ENCODE measurements at regions not wholly inside any gene's neighbourhood (a gene's known extent, or its start where the extent isn't known, plus 50 kb on each side); places are given as distances from the start of the nearest gene placed in this dataset.

DNA sequence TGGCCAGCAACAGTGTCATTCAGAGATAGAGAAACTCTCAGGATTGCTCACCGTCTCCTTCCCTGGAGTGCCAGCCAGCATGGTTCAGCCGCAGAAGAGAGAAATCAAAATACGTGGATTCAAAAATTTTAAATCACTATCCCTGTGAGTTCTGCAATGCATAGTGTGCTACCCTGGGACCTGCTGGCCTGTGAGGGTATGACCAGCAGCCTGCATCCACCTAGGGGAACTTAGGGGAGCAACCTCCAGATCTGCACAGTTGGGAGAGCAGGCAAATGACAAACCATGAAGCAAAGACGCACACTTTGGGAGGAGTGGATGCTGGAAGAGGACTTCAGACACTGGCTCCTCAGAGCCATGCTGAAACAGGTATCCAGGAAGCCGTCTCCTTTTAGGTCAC lies 639.3 kb downstream of the TNS3 start:
- no peaks in the 10 kb centered on the region for H3K4me1 Mint-ChIP-seq

DNA sequence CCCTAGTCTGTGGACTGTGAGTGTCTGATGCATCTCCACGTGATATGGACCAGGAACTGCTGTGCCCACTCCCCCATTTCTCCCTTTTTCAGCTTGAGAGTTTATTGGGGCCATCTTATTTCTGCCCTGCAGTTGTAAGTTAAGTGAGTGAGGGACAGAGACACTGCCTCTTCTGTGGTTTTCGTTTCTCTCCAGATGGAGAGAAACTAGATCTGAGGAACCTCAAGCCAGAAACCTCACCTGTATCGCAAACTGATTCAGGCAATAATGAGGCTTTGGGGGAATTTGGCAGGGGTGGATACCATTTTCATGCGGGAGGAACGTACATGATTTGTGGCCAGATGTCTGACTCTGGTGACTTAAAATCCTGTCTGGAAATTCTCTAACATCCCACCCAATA lies 641.7 kb downstream of the TNS3 start:
- H3K36me3 Mint-ChIP-seq, result no peaks in the 10 kb centered on the region
- H3K27ac Mint-ChIP-seq, result no peak overlapping the region
- no peaks in the 10 kb centered on the region for H3K4me1 Mint-ChIP-seq
- ATAC-seq (ENCODE audit: low read depth) (no peak), DNase-seq (ENCODE audit: low spot score in 2 of 2) (no peak)
- no peak overlapping the region for H3K4me3 Mint-ChIP-seq
- peaks cover 4% of the 10 kb centered on the region for H3K9me3 Mint-ChIP-seq
- peaks cover 2% of the 10 kb centered on the region for H3K27me3 Mint-ChIP-seq

More for the DNA sequence above, 639.3 kb downstream of the TNS3 start:
- no peak overlapping the region for H3K27ac Mint-ChIP-seq
- DNase-seq (ENCODE audit: low spot score in 2 of 2), result no peak
- peaks cover 2% of the 10 kb centered on the region for H3K27me3 Mint-ChIP-seq
- no peaks in the 10 kb centered on the region for H3K36me3 Mint-ChIP-seq
- no peak for ATAC-seq (ENCODE audit: low read depth)
- no peak overlapping the region for H3K4me3 Mint-ChIP-seq
- peaks cover 1% of the 10 kb centered on the region for H3K9me3 Mint-ChIP-seq

DNA sequence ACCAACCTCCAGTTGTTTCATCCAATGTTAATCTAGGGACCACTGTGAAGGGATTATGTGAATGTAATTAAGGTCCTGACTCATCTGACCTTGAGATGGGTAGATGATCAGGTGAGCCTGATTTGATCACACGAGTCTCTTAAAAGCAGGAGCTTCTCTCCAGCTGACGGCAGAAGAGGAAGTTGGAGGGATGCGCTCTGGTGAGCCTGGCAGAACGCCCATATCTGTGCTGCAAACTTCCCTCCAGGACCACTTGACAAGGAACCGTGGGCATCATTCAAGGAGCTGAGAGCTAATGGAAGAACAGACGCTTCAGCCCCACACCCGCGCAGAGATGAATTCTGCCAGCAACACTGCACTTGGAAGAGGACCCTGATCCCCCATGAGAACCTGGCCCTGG lies 642.4 kb downstream of the TNS3 start:
- Mint-ChIP-seq H3K27me3 (peaks cover 2% of the 10 kb centered on the region), H3K4me3 (no peak overlapping the region), H3K9me3 (peaks cover 4% of the 10 kb centered on the region), H3K36me3 (no peaks in the 10 kb centered on the region), H3K27ac (no peak overlapping the region), H3K4me1 (no peaks in the 10 kb centered on the region)
- no peak for ATAC-seq (ENCODE audit: low read depth)
- no peak for DNase-seq (ENCODE audit: low spot score in 2 of 2)

DNA sequence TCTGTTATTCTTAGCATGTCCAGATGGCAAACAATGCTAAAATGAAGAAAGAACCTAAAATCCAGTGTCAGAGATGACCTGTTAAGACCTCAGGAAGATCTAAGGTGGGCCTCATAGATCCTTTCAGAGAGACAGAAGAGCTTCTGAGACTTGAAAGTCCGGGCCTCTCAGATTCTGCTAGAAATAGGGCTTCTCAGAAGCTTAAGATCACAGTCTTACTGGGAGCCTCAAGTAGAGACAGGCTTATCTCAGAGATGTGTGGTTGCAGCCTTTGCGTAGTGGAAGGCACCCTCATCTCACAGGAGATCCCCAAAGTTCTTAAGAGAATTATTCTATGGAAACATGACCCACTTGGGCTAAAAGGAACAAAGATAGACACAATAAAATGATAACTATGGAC lies 642.8 kb downstream of the TNS3 start:
- Mint-ChIP-seq H3K27ac (no peak overlapping the region), H3K36me3 (no peaks in the 10 kb centered on the region), H3K27me3 (peaks cover 4% of the 10 kb centered on the region), H3K4me1 (no peaks in the 10 kb centered on the region), H3K9me3 (peaks cover 4% of the 10 kb centered on the region), H3K4me3 (no peak overlapping the region)
- no peak for DNase-seq (ENCODE audit: low spot score in 2 of 2)
- ATAC-seq (ENCODE audit: low read depth), result no peak

DNA sequence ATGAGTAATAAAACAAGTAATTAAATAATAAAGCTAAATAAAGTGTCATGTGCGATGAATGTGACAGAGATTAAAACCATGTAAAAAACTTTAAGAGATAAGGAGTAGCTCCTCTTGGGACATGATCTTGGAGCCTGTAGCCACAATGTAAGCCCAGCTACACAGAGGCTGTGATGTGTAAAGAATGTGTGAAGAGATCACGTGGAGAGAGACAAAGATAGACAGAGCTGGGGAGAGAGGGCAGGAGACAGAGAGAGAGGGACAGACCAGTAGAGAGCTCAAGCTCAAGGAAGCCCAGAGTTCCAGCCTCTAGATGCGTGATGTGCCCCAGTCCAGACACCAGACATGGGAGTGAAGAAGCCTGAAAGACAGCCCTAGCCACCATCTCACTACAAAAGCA lies 644.1 kb downstream of the TNS3 start:
- H3K27me3 Mint-ChIP-seq, result peaks cover 4% of the 10 kb centered on the region
- H3K9me3 Mint-ChIP-seq, result peaks cover 4% of the 10 kb centered on the region
- no peak overlapping the region for H3K27ac Mint-ChIP-seq
- ATAC-seq (ENCODE audit: low read depth) (no peak), DNase-seq (ENCODE audit: low spot score in 2 of 2) (no peak)
- H3K4me3 Mint-ChIP-seq, result no peak overlapping the region
- H3K36me3 Mint-ChIP-seq, result no peaks in the 10 kb centered on the region
- H3K4me1 Mint-ChIP-seq, result no peaks in the 10 kb centered on the region

DNA sequence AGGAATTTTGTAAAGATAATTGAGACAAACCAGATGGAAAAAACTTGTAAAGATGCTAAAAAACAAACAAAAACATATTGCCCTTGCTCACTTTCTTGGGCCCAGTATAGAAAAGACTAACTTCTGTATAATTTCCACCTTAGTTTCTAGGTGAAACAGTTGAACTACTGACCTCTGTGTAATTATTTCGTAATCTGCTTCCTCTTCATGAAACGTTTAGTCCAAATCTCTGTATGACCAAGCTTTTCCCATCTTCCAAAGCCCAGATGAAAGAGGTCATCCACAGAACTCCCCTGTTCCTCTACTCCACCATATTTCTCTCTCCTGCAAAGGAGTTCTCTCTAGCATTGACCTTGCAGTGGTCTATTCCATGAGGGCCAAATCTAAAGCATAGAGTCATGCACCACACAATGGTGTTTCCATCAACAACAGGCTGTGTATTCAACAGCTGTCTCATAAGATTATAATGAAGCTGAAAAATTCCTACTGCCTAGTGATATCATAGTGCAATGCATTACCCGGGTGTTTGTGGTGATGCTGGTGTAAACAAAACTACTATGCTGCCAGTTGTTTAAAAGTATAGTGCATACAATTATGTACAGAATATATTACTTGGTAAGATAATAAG lies 647.6 kb downstream of the TNS3 start:
- H3K9me3 Mint-ChIP-seq, result peaks cover 6% of the 10 kb centered on the region
- no peak for DNase-seq (ENCODE audit: low spot score in 2 of 2)
- no peaks in the 10 kb centered on the region for H3K4me1 Mint-ChIP-seq
- H3K36me3 Mint-ChIP-seq, result no peaks in the 10 kb centered on the region
- no peak overlapping the region for H3K27ac Mint-ChIP-seq
- no peak for ATAC-seq (ENCODE audit: low read depth)
- peaks cover 4% of the 10 kb centered on the region for H3K27me3 Mint-ChIP-seq
- H3K4me3 Mint-ChIP-seq, result no peak overlapping the region

DNA sequence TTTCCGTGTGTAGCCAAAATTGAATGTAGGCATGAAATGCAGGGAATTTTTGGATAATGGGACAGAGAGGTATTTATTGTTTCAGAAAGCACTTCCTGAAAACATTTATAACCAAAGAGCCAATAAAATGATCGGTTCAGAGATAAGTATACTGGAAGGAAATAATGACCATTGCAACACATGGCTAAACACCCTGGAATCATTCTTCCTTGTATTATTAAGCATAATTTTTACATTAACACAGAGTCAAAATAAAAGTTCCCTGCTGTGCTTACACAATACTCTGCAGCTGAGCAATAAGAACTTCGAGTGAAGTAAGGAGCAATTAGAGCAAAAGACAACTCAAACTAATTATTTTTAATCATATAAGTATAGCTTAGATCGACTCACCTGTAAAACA lies 648.3 kb downstream of the TNS3 start:
- H3K9me3 Mint-ChIP-seq, result peaks cover 6% of the 10 kb centered on the region
- no peaks in the 10 kb centered on the region for H3K4me1 Mint-ChIP-seq
- DNase-seq (ENCODE audit: low spot score in 2 of 2), result no peak
- H3K27ac Mint-ChIP-seq, result no peak overlapping the region
- no peak overlapping the region for H3K4me3 Mint-ChIP-seq
- H3K36me3 Mint-ChIP-seq, result no peaks in the 10 kb centered on the region
- H3K27me3 Mint-ChIP-seq, result peaks cover 4% of the 10 kb centered on the region
- no peak for ATAC-seq (ENCODE audit: low read depth)

DNA sequence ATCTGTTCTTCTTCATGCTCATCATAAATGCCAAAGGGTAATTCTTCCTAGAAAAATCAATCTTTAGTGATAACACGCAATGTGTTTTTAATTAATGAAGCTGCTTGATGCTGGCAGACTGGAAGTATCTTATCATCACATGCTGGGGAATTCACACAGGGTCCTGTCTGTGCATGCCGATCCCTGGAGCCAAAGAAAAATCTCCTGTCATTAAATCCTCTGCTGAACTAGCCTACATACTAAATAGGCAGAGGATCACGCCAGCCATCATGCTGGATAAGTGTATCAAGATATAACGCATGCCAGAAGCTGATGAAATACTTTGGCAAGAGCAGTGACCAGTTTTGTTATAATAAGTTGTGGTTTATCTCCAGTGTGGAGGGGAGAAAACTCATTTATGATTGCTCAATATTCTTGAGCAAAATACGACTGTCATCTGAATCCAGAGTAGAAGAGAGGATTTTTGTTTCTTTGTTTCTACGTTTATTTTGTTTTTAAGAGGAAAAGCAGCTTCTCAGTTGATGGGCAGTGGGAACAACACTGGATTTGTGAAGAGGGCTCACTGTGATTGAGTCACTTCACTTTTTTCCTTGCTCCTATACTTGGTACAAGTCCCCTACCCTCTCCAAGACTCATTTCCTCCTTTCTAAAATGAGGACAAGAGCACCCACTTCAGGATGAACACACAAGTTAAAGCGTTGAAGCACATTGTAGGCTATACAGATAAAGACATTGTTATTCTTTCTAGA lies 649.1 kb downstream of the TNS3 start:
- Mint-ChIP-seq H3K27me3 (peaks cover 2% of the 10 kb centered on the region), H3K4me3 (no peak overlapping the region), H3K4me1 (no peaks in the 10 kb centered on the region), H3K36me3 (no peaks in the 10 kb centered on the region), H3K9me3 (peaks cover 6% of the 10 kb centered on the region), H3K27ac (no peak overlapping the region)
- no peak for ATAC-seq (ENCODE audit: low read depth)
- DNase-seq (ENCODE audit: low spot score in 2 of 2), result no peak

DNA sequence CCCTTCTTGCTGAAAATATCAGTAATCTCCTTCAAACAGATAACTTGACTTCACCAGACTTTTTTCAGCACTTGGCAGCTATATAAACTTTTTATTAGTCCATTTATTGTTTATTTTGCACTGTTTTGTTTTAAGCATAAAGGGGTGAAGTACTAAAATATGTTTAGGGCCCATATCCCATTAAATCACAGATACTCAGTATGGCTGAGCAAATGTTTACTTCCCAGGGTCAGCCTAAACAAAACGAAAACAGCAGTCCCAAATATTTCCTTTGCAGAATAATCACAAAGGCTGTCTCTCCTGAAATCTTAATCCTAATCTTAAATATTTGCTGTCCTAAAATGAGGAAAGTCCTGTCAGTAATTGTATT lies 649.6 kb downstream of the TNS3 start:
- Mint-ChIP-seq H3K27ac (no peak overlapping the region), H3K9me3 (peaks cover 4% of the 10 kb centered on the region)

DNA sequence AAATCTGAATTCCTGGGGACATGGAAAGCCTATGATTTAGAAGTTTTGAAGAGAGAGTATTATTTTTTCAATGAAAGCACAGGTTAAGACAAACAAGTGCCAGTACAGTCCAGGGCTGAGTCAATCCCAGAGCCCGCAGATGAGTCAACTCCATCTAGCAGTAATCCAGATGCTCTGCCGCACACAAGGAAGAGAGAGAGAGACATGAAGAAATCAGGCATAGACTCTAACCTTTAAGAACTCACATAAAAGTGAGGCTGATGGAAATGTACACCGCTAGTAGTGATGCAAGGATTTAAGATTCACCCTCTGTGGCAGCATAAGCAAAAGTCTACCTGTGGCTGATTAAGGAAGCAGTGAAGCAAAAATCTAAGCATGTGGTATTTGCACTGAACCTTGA lies 651.5 kb downstream of the TNS3 start:
- Mint-ChIP-seq H3K4me1 (no peaks in the 10 kb centered on the region), H3K36me3 (no peaks in the 10 kb centered on the region), H3K4me3 (no peak overlapping the region), H3K27me3 (peaks cover 2% of the 10 kb centered on the region), H3K27ac (no peak overlapping the region), H3K9me3 (peaks cover 2% of the 10 kb centered on the region)
- DNase-seq (ENCODE audit: low spot score in 2 of 2) (no peak), ATAC-seq (ENCODE audit: low read depth) (no peak)

More for the DNA sequence above, 649.6 kb downstream of the TNS3 start:
- ATAC-seq (ENCODE audit: low read depth), result no peak
- peaks cover 2% of the 10 kb centered on the region for H3K27me3 Mint-ChIP-seq
- no peak overlapping the region for H3K4me3 Mint-ChIP-seq
- H3K36me3 Mint-ChIP-seq, result no peaks in the 10 kb centered on the region
- H3K4me1 Mint-ChIP-seq, result no peaks in the 10 kb centered on the region
- DNase-seq (ENCODE audit: low spot score in 2 of 2), result no peak

DNA sequence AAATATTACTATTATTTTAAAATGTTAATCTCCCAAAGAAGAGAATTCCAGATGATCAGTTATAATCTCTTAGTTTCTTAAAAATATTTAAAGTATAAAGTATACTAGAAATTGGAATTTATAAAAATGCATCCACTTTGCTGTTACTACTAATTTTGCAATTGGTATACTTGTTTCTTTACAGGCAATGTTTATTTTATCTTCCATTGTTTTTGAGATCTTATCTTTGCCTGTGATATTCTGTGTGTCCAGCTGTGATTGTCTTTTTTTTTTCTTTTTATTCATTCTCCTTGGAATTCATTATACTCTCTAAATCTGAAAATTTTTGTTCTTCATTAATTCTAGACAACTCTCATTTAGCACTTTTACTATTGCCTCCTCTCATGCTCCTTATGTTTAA lies 652.6 kb downstream of the TNS3 start:
- H3K4me1 Mint-ChIP-seq, result no peaks in the 10 kb centered on the region
- ATAC-seq (ENCODE audit: low read depth) (no peak), DNase-seq (ENCODE audit: low spot score in 2 of 2) (no peak)
- no peak overlapping the region for H3K27ac Mint-ChIP-seq
- no peak overlapping the region for H3K4me3 Mint-ChIP-seq
- H3K9me3 Mint-ChIP-seq, result peaks cover 2% of the 10 kb centered on the region
- H3K27me3 Mint-ChIP-seq, result peaks cover 1% of the 10 kb centered on the region
- H3K36me3 Mint-ChIP-seq, result no peaks in the 10 kb centered on the region

DNA sequence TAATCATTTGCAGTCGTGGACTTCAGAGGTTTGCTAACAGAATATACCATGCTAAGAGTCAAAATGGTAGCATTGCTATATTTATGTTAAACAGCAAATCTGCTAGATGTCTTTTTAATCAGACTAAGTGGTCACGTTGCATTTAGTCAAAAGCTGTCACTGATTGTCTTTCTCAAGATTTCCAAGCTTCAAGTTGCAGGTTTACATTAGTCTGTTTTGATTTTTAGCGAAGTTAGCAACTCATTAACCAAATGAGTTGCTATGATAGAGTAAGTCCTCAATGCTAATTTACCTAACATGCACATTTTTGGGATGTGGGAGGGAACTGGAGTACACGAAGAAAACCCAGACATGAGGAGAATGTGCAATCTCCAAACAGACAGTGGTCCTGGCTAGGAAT lies 653.2 kb downstream of the TNS3 start:
- DNase-seq (ENCODE audit: low spot score in 2 of 2), result no peak
- Mint-ChIP-seq H3K36me3 (no peaks in the 10 kb centered on the region), H3K4me1 (no peaks in the 10 kb centered on the region), H3K27me3 (no peaks in the 10 kb centered on the region), H3K27ac (no peak overlapping the region), H3K9me3 (peaks cover 7% of the 10 kb centered on the region), H3K4me3 (no peak overlapping the region)
- no peak for ATAC-seq (ENCODE audit: low read depth)

DNA sequence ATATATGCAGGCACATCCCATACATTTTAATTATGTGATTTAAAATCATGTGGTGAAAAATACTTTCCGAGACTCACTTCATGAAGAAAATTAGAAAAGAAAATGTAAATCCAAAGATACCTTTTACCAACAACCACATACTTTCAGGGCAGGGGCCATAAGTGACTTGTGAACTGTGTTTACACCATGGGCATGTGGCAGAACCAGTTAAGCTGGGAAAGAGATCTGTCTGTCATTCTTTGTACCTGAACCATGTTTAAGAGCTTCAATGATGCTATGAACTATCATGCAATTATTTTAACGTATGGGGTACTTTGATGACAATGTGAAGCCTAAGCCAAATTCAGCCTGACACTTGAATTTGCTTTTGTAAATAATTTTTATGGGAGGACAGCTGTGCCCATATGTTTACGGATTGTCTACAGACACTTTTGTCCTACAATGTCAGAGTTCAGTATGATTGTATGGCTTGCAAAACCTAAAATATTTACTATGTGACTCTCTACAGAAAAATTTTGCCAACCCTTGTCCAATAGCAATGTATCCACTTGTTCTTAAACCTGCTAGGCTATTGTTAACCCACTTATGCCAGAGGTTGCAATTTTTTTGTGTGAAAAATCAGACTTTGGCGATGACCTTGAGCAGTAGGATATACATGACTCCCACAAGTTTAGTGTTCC lies 654.6 kb downstream of the TNS3 start:
- ATAC-seq (ENCODE audit: low read depth) (no peak), DNase-seq (ENCODE audit: low spot score in 2 of 2) (no peak)
- Mint-ChIP-seq H3K9me3 (peaks cover 7% of the 10 kb centered on the region), H3K36me3 (no peaks in the 10 kb centered on the region), H3K4me3 (no peak overlapping the region), H3K27me3 (no peaks in the 10 kb centered on the region), H3K4me1 (no peaks in the 10 kb centered on the region), H3K27ac (no peak overlapping the region)

DNA sequence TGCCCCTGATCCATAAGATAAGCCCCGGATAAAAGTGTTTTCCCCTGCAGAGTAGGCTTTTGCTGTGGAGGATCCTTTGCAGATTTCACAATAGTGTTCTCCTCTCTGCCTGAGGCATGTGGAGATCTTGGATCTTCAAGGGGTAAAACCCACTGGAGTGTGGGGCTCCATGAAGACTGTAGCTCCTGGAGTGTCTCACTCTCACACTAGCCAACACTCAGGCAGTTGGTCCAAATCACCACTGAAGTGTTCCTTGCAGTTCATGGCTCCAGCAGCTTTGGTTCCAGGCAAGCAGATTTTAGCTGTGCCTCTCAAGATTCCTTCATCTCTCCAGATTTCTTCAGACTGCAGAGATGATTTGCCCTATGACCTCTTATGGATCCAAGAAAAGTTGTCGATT lies 665.3 kb downstream of the TNS3 start:
- Mint-ChIP-seq H3K4me3 (no peak overlapping the region), H3K27me3 (no peaks in the 10 kb centered on the region), H3K4me1 (no peaks in the 10 kb centered on the region), H3K36me3 (no peaks in the 10 kb centered on the region), H3K9me3 (peaks cover 7% of the 10 kb centered on the region), H3K27ac (no peak overlapping the region)
- ATAC-seq (ENCODE audit: low read depth) (no peak), DNase-seq (ENCODE audit: low spot score in 2 of 2) (no peak)

Measured in memory B cell (primary cell).